Peyer's patch (tissue), 4 donors: ENCODE measurements at regions not wholly inside any gene's neighbourhood (a gene's known extent, or its start where the extent isn't known, plus 50 kb on each side); places are given as distances from the start of the nearest gene placed in this dataset.

Experiments used
- CTCF ChIP-seq, 6 experiments: fragments of 450-650 bp in 4 of 6; fragments of 200-600 bp in 2 of 6; sonication (generic) in 1 of 6; IDR thresholded peaks; one replicate each; pipeline ENCODE4 v1.5.1; 2017 to 2019; ENCODE audit warnings: antibody characterized with exemption in 6 of 6, mild to moderate bottlenecking in 3 of 6, moderate library complexity in 1 of 6
- POLR2A ChIP-seq, 2 donors: fragments of 450-650 bp; IDR thresholded peaks; one replicate each; pipeline ENCODE4 v1.5.1; 2017; ENCODE audit warnings: antibody characterized with exemption in 2 of 2, mild to moderate bottlenecking in 2 of 2, moderate library complexity in 2 of 2

GRCh38 chr20:39645131-39645530 lies 683.0 kb downstream of the DHX35 start:
- TF ChIP-seq CTCF (IDR thresholded peaks at IDR 0.05) (no peak), POLR2A (IDR thresholded peaks at IDR 0.05) (no peak)
